GM23338 (cell line): ENCODE measurements at regions not wholly inside any gene's neighbourhood (a gene's known extent, or its start where the extent isn't known, plus 50 kb on each side); places are given as distances from the start of the nearest gene placed in this dataset.

Source experiments
- ATAC-seq: fragments of 200-7000 bp; cut with Tn5 transposase; 3 replicates; pipeline ENCODE4 v1.9.1; 2020
- DNase-seq: peaks from one replicate; pipeline ENCODE4 v3.0.0-alpha.2; 2015; ENCODE audit warnings: low spot score
- H2AFZ ChIP-seq: fragments of 200-600 bp; sonication (generic); 2 replicates; pipeline ENCODE4 v1.8.0; 2016; ENCODE audit warnings: antibody characterized with exemption, mild to moderate bottlenecking, moderate library complexity
- H3F3A ChIP-seq: fragments of 200-600 bp; sonication (generic); replicated peaks from 2 replicates; pipeline ENCODE4 v1.8.0; 2017; ENCODE audit warnings: antibody characterized with exemption, mixed run types, low read depth
- H3K27ac ChIP-seq: fragments of 200-600 bp; sonication (generic); 2 replicates; pipeline ENCODE4 v1.6.1; 2016; ENCODE audit warnings: low read depth
- H3K27me3 ChIP-seq: fragments of 200-600 bp; sonication (generic); 2 replicates; pipeline ENCODE4 v1.8.0; 2016; ENCODE audit warnings: mild to moderate bottlenecking, mixed run types, moderate library complexity; ENCODE audit not compliant: insufficient read depth
- H3K36me3 ChIP-seq: fragments of 200-600 bp; sonication (generic); 2 replicates; pipeline ENCODE4 v1.8.0; 2016; ENCODE audit warnings: mild to moderate bottlenecking; ENCODE audit not compliant: insufficient read depth
- H3K4me1 ChIP-seq: fragments of 200-600 bp; sonication (generic); 2 replicates; pipeline ENCODE4 v1.8.0; 2016; ENCODE audit warnings: mild to moderate bottlenecking, moderate library complexity; ENCODE audit not compliant: insufficient read depth
- H3K4me2 ChIP-seq: fragments of 200-600 bp; sonication (generic); 2 replicates; pipeline ENCODE4 v1.7.1; 2017; ENCODE audit warnings: mixed run types
- H3K4me3 ChIP-seq: fragments of 200-600 bp; sonication (generic); 2 replicates; pipeline ENCODE4 v1.6.1; 2016; ENCODE audit warnings: mixed run types
- H3K79me2 ChIP-seq: fragments of 200-600 bp; sonication (generic); replicated peaks from 2 replicates; pipeline ENCODE4 v1.8.0; 2017; ENCODE audit warnings: mild to moderate bottlenecking; ENCODE audit not compliant: insufficient read depth
- H3K9me2 ChIP-seq: fragments of 200-600 bp; sonication (generic); 2 replicates; pipeline ENCODE4 v1.8.0; 2017; ENCODE audit not compliant: insufficient read depth
- H4K20me1 ChIP-seq: fragments of 200-600 bp; sonication (generic); replicated peaks from 2 replicates; pipeline ENCODE4 v1.8.0; 2017; ENCODE audit warnings: mild to moderate bottlenecking; ENCODE audit not compliant: insufficient read depth
- H3K27ac Mint-ChIP-seq: 2 replicates; pipeline ENCODE4 v1.8.0; 2020; ENCODE audit warnings: inconsistent platforms, mild to moderate bottlenecking, moderate library complexity, mixed read lengths
- H3K27me3 Mint-ChIP-seq: 3 replicates; pipeline ENCODE4 v1.8.0; 2022; ENCODE audit warnings: low read depth, mild to moderate bottlenecking, moderate library complexity, mixed read lengths, inconsistent platforms; ENCODE audit not compliant: insufficient read depth, poor library complexity
- H3K36me3 Mint-ChIP-seq: 3 replicates; pipeline ENCODE4 v1.8.0; 2021; ENCODE audit warnings: low read depth, mild to moderate bottlenecking, inconsistent platforms, moderate library complexity, mixed read lengths
- H3K4me1 Mint-ChIP-seq: 3 replicates; pipeline ENCODE4 v1.8.0; 2020; ENCODE audit warnings: mild to moderate bottlenecking, inconsistent platforms, mixed read lengths
- H3K4me3 Mint-ChIP-seq: 3 replicates; pipeline ENCODE4 v1.8.0; 2021; ENCODE audit warnings: moderate library complexity, mild to moderate bottlenecking, inconsistent platforms, mixed read lengths
- H3K9me3 Mint-ChIP-seq: 3 replicates; pipeline ENCODE4 v1.8.0; 2020; ENCODE audit warnings: moderate library complexity, mild to moderate bottlenecking, inconsistent platforms, mixed read lengths
- CREB1 ChIP-seq: fragments of 250-450 bp; sonication (Bioruptor Pico); IDR thresholded peaks from 2 replicates; pipeline ENCODE4 v1.5.0; 2020; ENCODE audit warnings: low read depth, mild to moderate bottlenecking, moderate library complexity
- EZH2 ChIP-seq: fragments of 200-600 bp; sonication (generic); IDR thresholded peaks from one replicate; pipeline ENCODE4 v1.8.0; 2017; ENCODE audit warnings: antibody characterized with exemption, mild to moderate bottlenecking, low read depth; ENCODE audit not compliant: unreplicated experiment
- EZH2phosphoT487 ChIP-seq: fragments of 200-600 bp; sonication (generic); IDR thresholded peaks from one replicate; pipeline ENCODE4 v1.8.1; 2018; ENCODE audit warnings: antibody characterized with exemption; ENCODE audit not compliant: unreplicated experiment
- JUNB ChIP-seq: IDR thresholded peaks from one replicate; pipeline ENCODE4 v1.6.1; 2016; ENCODE audit warnings: antibody characterized with exemption; ENCODE audit not compliant: unreplicated experiment
- NANOG ChIP-seq: IDR thresholded peaks from 2 replicates; pipeline ENCODE4 v1.6.1; 2016; ENCODE audit warnings: antibody characterized with exemption, borderline replicate concordance
- REST ChIP-seq: IDR thresholded peaks from one replicate; pipeline ENCODE4 v1.6.1; 2018; ENCODE audit warnings: antibody characterized with exemption; ENCODE audit not compliant: unreplicated experiment
- STAT1 ChIP-seq: IDR thresholded peaks from one replicate; pipeline ENCODE4 v1.6.1; 2016; ENCODE audit warnings: antibody characterized with exemption; ENCODE audit not compliant: unreplicated experiment
- ZNF114 ChIP-seq: fragments of 250-450 bp; sonication (Bioruptor Pico); IDR thresholded peaks from 2 replicates; pipeline ENCODE4 v1.5.0; 2020; ENCODE audit warnings: mild to moderate bottlenecking, moderate library complexity
- TF ChIP-seq, protein P1 (sequence below): IDR thresholded peaks from 2 replicates; pipeline ENCODE4 v1.6.1; 2016; ENCODE audit warnings: antibody characterized with exemption
- TF ChIP-seq, protein P2 (sequence below), 2 experiments: fragments of 200-600 bp in 1 of 2; sonication (generic) in 1 of 2; conservative IDR thresholded peaks; 2 replicates each; pipeline versions ENCODE4 v1.5.1 to v1.6.1; 2016 to 2017; ENCODE audit warnings: antibody characterized with exemption in 2 of 2, low read depth in 2 of 2, mild to moderate bottlenecking in 2 of 2, moderate library complexity in 1 of 2

GRCh38 chr9:109989296-109989695, 209.3 kb downstream of the PALM2AKAP2 start:
- Histone ChIP-seq H3K27me3 (no peaks in the 10 kb centered on the region), H3K9me2 (0 out of 2 replicates have a peak, but pooled peaks cover 6% of the 10 kb centered on the region), H3K36me3 (no peaks in the 10 kb centered on the region), H3F3A (no peaks in the 10 kb centered on the region), H3K4me2 (no peak overlapping the region), H3K79me2 (no peaks in the 10 kb centered on the region), H4K20me1 (no peaks in the 10 kb centered on the region), H3K4me3 (no peak overlapping the region), H3K27ac (no peak overlapping the region), H3K4me1 (peaks cover 3% of the 10 kb centered on the region; the same call in 1 of the 2 replicates), H2AFZ (no peak overlapping the region)
- Mint-ChIP-seq H3K4me3 (no peak overlapping the region), H3K27me3 (no peaks in the 10 kb centered on the region), H3K27ac (no peak overlapping the region), H3K4me1 (peaks cover 6% of the 10 kb centered on the region; the same call in 2 of the 3 replicates), H3K9me3 (peaks cover 2% of the 10 kb centered on the region; the same call in 2 of the 3 replicates), H3K36me3 (peaks cover 6% of the 10 kb centered on the region; the same call in 2 of the 3 replicates)
- DNase-seq (no peak), ATAC-seq (no peak)
- no peak for TF ChIP-seq ZNF114 (CRISPR knock-in tag)
- TF ChIP-seq, protein P1, sequence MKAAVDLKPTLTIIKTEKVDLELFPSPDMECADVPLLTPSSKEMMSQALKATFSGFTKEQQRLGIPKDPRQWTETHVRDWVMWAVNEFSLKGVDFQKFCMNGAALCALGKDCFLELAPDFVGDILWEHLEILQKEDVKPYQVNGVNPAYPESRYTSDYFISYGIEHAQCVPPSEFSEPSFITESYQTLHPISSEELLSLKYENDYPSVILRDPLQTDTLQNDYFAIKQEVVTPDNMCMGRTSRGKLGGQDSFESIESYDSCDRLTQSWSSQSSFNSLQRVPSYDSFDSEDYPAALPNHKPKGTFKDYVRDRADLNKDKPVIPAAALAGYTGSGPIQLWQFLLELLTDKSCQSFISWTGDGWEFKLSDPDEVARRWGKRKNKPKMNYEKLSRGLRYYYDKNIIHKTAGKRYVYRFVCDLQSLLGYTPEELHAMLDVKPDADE, result no peak
- no peak for TF ChIP-seq NANOG
- TF ChIP-seq JUNB, result no peak
- no peak for TF ChIP-seq EZH2phosphoT487
- TF ChIP-seq REST, result no peak
- TF ChIP-seq EZH2, result no peak

DNA sequence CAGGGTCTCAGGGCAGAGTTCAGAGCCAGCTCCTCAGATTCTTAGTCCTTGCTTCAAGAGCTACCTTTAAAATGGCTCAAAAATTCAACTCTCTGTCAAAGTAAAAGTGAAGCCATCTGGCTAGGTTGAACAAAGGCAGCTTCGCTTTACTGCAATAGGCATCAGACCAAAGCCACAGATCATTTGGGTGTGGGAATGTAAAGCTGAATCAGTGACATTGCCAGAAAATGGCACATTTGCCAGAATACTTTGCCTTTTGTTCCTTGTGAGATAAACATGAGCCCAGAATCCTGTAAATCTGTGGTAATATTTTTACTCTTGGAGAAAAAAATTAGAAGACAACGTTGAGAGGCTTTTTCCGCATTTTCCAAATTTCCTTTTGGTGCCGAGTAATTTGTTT, 210.5 kb downstream of the PALM2AKAP2 start:
- Histone ChIP-seq H3F3A (no peaks in the 10 kb centered on the region), H3K9me2 (peaks cover 7% of the 10 kb centered on the region; the same call in 1 of the 2 replicates), H4K20me1 (no peaks in the 10 kb centered on the region), H3K79me2 (no peaks in the 10 kb centered on the region), H2AFZ (no peak overlapping the region), H3K4me3 (no peak overlapping the region), H3K4me2 (no peak overlapping the region), H3K4me1 (peaks cover 3% of the 10 kb centered on the region; the same call in 1 of the 2 replicates), H3K27ac (no peak overlapping the region), H3K27me3 (no peaks in the 10 kb centered on the region), H3K36me3 (no peaks in the 10 kb centered on the region)
- Mint-ChIP-seq H3K4me1 (peaks cover 6% of the 10 kb centered on the region; the same call in 2 of the 3 replicates), H3K27me3 (peaks cover 3% of the 10 kb centered on the region), H3K36me3 (peaks cover 16% of the 10 kb centered on the region), H3K4me3 (no peak overlapping the region), H3K27ac (no peak overlapping the region), H3K9me3 (peaks cover 6% of the 10 kb centered on the region)
- no peak for DNase-seq
- TF ChIP-seq, protein P2, sequence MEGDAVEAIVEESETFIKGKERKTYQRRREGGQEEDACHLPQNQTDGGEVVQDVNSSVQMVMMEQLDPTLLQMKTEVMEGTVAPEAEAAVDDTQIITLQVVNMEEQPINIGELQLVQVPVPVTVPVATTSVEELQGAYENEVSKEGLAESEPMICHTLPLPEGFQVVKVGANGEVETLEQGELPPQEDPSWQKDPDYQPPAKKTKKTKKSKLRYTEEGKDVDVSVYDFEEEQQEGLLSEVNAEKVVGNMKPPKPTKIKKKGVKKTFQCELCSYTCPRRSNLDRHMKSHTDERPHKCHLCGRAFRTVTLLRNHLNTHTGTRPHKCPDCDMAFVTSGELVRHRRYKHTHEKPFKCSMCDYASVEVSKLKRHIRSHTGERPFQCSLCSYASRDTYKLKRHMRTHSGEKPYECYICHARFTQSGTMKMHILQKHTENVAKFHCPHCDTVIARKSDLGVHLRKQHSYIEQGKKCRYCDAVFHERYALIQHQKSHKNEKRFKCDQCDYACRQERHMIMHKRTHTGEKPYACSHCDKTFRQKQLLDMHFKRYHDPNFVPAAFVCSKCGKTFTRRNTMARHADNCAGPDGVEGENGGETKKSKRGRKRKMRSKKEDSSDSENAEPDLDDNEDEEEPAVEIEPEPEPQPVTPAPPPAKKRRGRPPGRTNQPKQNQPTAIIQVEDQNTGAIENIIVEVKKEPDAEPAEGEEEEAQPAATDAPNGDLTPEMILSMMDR (conservative IDR thresholded peaks at IDR 0.05; ENCODE audit: low read depth in 2 of 2), result no peak
- TF ChIP-seq ZNF114 (CRISPR knock-in tag), result no peak
- no peak for TF ChIP-seq STAT1
- no peak for TF ChIP-seq EZH2phosphoT487
- TF ChIP-seq CREB1, result no peak
- TF ChIP-seq NANOG, result no peak
- TF ChIP-seq, protein P1, result no peak
- no peak for ATAC-seq
